Hepatocyte (in vitro differentiated cells): ENCODE measurements at regions not wholly inside any gene's neighbourhood (a gene's known extent, or its start where the extent isn't known, plus 50 kb on each side); places are given as distances from the start of the nearest gene placed in this dataset.

Experiments used
- EZH2 ChIP-seq: fragments of 200-600 bp; sonication (generic); IDR thresholded peaks from 2 replicates; pipeline ENCODE4 v1.6.1; 2016; ENCODE audit warnings: antibody characterized with exemption, mild to moderate bottlenecking, borderline replicate concordance
- EZH2phosphoT487 ChIP-seq: fragments of 200-600 bp; sonication (generic); IDR thresholded peaks from one replicate; pipeline ENCODE4 v1.6.1; 2018; ENCODE audit warnings: antibody characterized with exemption, mild to moderate bottlenecking, low read depth, moderate library complexity; ENCODE audit not compliant: unreplicated experiment, severe bottlenecking
- TF ChIP-seq, protein P1 (sequence below): fragments of 200-600 bp; sonication (generic); IDR thresholded peaks from 2 replicates; pipeline ENCODE4 v1.5.1; 2016; ENCODE audit warnings: antibody characterized with exemption, mild to moderate bottlenecking; ENCODE audit not compliant: poor library complexity

GRCh38 chr11:29009426-29009825 is 901.2 kb downstream of the METTL15 start:
- TF ChIP-seq, protein P1, sequence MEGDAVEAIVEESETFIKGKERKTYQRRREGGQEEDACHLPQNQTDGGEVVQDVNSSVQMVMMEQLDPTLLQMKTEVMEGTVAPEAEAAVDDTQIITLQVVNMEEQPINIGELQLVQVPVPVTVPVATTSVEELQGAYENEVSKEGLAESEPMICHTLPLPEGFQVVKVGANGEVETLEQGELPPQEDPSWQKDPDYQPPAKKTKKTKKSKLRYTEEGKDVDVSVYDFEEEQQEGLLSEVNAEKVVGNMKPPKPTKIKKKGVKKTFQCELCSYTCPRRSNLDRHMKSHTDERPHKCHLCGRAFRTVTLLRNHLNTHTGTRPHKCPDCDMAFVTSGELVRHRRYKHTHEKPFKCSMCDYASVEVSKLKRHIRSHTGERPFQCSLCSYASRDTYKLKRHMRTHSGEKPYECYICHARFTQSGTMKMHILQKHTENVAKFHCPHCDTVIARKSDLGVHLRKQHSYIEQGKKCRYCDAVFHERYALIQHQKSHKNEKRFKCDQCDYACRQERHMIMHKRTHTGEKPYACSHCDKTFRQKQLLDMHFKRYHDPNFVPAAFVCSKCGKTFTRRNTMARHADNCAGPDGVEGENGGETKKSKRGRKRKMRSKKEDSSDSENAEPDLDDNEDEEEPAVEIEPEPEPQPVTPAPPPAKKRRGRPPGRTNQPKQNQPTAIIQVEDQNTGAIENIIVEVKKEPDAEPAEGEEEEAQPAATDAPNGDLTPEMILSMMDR, result no peak
- TF ChIP-seq EZH2 (no peak), EZH2phosphoT487 (no peak)
